K562 (cell line): ENCODE measurements at regions not wholly inside any gene's neighbourhood (a gene's known extent, or its start where the extent isn't known, plus 50 kb on each side); places are given as distances from the start of the nearest gene placed in this dataset.

Experiments used
- ATAC-seq: fragments of 200-7000 bp; cut with Tn5 transposase; 3 replicates; pipeline ENCODE4 v1.9.1; 2020; ENCODE audit warnings: moderate library complexity
- BruUV-seq: library from RNA; stranded (reverse); fragments of 400-500 nt; replicated peaks from 2 replicates; lab custom pipeline; 2021; lab: Mats Ljungman, UMichigan
- CTCF ChIA-PET: fragments of 300-600 bp; formaldehyde crosslinking; extraction: SDS; loops from one replicate; lab custom pipeline; 2021; ENCODE audit warnings: low intra/inter-chr PET ratio; lab: Yijun Ruan, JAX
- POLR2A ChIA-PET: fragments of 300-600, 350-650 bp; sonication (Branson Sonifier 250); formaldehyde crosslinking; extraction: SDS; loops from one replicate; lab custom pipeline; 2021; ENCODE audit warnings: antibody characterized with exemption, inconsistent platforms; lab: Yijun Ruan, JAX
- DNase-seq, 4 experiments: peaks; one replicate each; pipeline versions ENCODE4 v3.0.0 to v3.0.0-alpha.2; 2011 to 2018; ENCODE audit warnings: low spot score in 3 of 4, mixed read lengths in 3 of 4; ENCODE audit errors: extremely low read depth in 1 of 4
- FAIRE-seq: peaks from 2 replicates; lab custom pipeline; 2011; peaks lifted over from hg19 to GRCh38; lab: Jason Lieb, UNC
- H2AFZ ChIP-seq: 2 replicates; pipeline ENCODE4 v1.6.0; 2011; ENCODE audit warnings: low read depth, low read length, control low read depth, inconsistent platforms
- H3K27ac ChIP-seq: fragments of 200-600 bp; 3 replicates; pipeline ENCODE4 v1.8.0; 2011; ENCODE audit warnings: low read depth, mild to moderate bottlenecking, control low read depth, inconsistent platforms, low read length, moderate library complexity, mixed read lengths; ENCODE audit errors: extremely low read depth
- H3K27me3 ChIP-seq, 2 experiments: fragments of 300-600 bp in 1 of 2; 2 replicates in 1 of 2; 3 replicates in 1 of 2; pipeline versions ENCODE4 v1.6.0 to v1.8.0; 2011; ENCODE audit warnings: inconsistent platforms in 2 of 2, low read length in 2 of 2, mild to moderate bottlenecking in 1 of 2, mixed read lengths in 1 of 2, moderate library complexity in 1 of 2; ENCODE audit not compliant: control insufficient read depth in 2 of 2, insufficient read depth in 2 of 2
- H3K36me3 ChIP-seq: fragments of 300-600 bp; 3 replicates; pipeline ENCODE4 v1.8.0; 2011; ENCODE audit warnings: mild to moderate bottlenecking, low read length, inconsistent platforms; ENCODE audit not compliant: control insufficient read depth, insufficient read depth
- H3K4me1 ChIP-seq, 2 experiments: fragments of 200-600 bp in 1 of 2; replicated peaks in 1 of 2; 2 replicates in 1 of 2; 3 replicates in 1 of 2; pipeline versions ENCODE4 v1.5.1 to v1.8.0; 2011; ENCODE audit warnings: inconsistent platforms in 2 of 2, low read length in 2 of 2, mild to moderate bottlenecking in 1 of 2, mixed read lengths in 1 of 2, moderate library complexity in 1 of 2; ENCODE audit not compliant: control insufficient read depth in 2 of 2, insufficient read depth in 2 of 2
- H3K4me2 ChIP-seq: 2 replicates; pipeline ENCODE4 v1.6.1; 2011; ENCODE audit warnings: low read length, control low read depth, inconsistent platforms, mixed read lengths; ENCODE audit not compliant: insufficient read depth
- H3K4me3 ChIP-seq: fragments of 200-600 bp; sonication (generic), shearing (Covaris generic); 2 replicates; pipeline ENCODE4 v1.5.1; 2016; ENCODE audit warnings: control low read depth, inconsistent platforms
- H3K79me2 ChIP-seq: fragments of 200-600 bp; 3 replicates; pipeline ENCODE4 v1.8.0; 2011; ENCODE audit warnings: low read length, inconsistent platforms; ENCODE audit not compliant: control insufficient read depth, insufficient read depth
- H3K9ac ChIP-seq, 2 experiments: 2 replicates each; pipeline versions ENCODE4 v1.6.0 to v1.6.1; 2011; ENCODE audit warnings: low read depth in 2 of 2, low read length in 2 of 2, control low read depth in 1 of 2, inconsistent platforms in 1 of 2, mild to moderate bottlenecking in 1 of 2, mixed read lengths in 1 of 2; ENCODE audit not compliant: insufficient read depth in 1 of 2
- H3K9me1 ChIP-seq: one replicate; pipeline ENCODE4 v1.6.0; 2011; ENCODE audit warnings: inconsistent platforms, mild to moderate bottlenecking, low read length, moderate library complexity; ENCODE audit not compliant: control insufficient read depth, insufficient read depth
- H3K9me3 ChIP-seq: replicated peaks from 2 replicates; pipeline ENCODE4 v1.5.1; 2011; ENCODE audit warnings: low read depth, low read length, inconsistent platforms; ENCODE audit not compliant: control insufficient read depth, insufficient read depth
- H4K20me1 ChIP-seq: replicated peaks from 2 replicates; pipeline ENCODE4 v1.6.1; 2011; ENCODE audit warnings: low read length, inconsistent platforms, mixed read lengths; ENCODE audit not compliant: control insufficient read depth, insufficient read depth
- ARID4B ChIP-seq: sonication (generic); formaldehyde crosslinking; IDR thresholded peaks from 2 replicates; pipeline ENCODE4 v1.8.0; 2022; ENCODE audit warnings: mild to moderate bottlenecking, missing genetic modification reagents
- CBX8 ChIP-seq: fragments of 200-600 bp; sonication (generic); IDR thresholded peaks from 2 replicates; pipeline ENCODE4 v1.6.1; 2012; ENCODE audit warnings: borderline replicate concordance, mixed run types, low read depth, mild to moderate bottlenecking, moderate library complexity, mixed read lengths, low read length, control low read depth, inconsistent platforms; ENCODE audit not compliant: poor library complexity, severe bottlenecking; ENCODE audit errors: extremely low read depth
- DDX20 ChIP-seq: fragments of 450-650 bp; IDR thresholded peaks from 2 replicates; pipeline ENCODE4 v1.6.1; 2016; ENCODE audit warnings: missing genetic modification characterization, low read depth, mild to moderate bottlenecking, missing compliant biosample characterization, moderate library complexity
- ERF ChIP-seq: fragments of 450-650 bp; formaldehyde crosslinking; IDR thresholded peaks from 2 replicates; pipeline ENCODE4 v1.4.0; 2020; ENCODE audit warnings: mild to moderate bottlenecking, mixed read lengths
- HDAC8 ChIP-seq: fragments of 450-650 bp; IDR thresholded peaks from 2 replicates; pipeline ENCODE4 v1.6.1; 2016; ENCODE audit warnings: mild to moderate bottlenecking, missing genetic modification characterization, moderate library complexity, missing compliant biosample characterization
- MECOM ChIP-seq: fragments of 250-450 bp; sonication (Bioruptor Pico); IDR thresholded peaks from 2 replicates; pipeline ENCODE4 v1.8.0; 2022; ENCODE audit warnings: inconsistent platforms
- NBN ChIP-seq: fragments of 450-650 bp; IDR thresholded peaks from 2 replicates; pipeline ENCODE4 v1.6.1; 2016; ENCODE audit warnings: low read depth, mild to moderate bottlenecking
- PYGO2 ChIP-seq: fragments of 450-650 bp; IDR thresholded peaks from 2 replicates; pipeline ENCODE4 v1.6.1; 2016; ENCODE audit warnings: mild to moderate bottlenecking, missing genetic modification characterization, moderate library complexity, missing compliant biosample characterization
- SIRT6 ChIP-seq: IDR thresholded peaks from one replicate; pipeline ENCODE4 v1.6.1; 2012; ENCODE audit warnings: low read depth, mild to moderate bottlenecking, control low read depth, inconsistent platforms, low read length, moderate library complexity
- SMARCE1 ChIP-seq: fragments of 450-650 bp; IDR thresholded peaks from 2 replicates; pipeline ENCODE4 v1.7.1; 2016; ENCODE audit warnings: mild to moderate bottlenecking
- ZC3H4 ChIP-seq: sonication (generic); formaldehyde crosslinking; IDR thresholded peaks from 2 replicates; pipeline ENCODE4 v1.9.0; 2021; ENCODE audit warnings: missing genetic modification reagents, borderline replicate concordance
- ZNF324 ChIP-seq: fragments of 250-450 bp; sonication (Bioruptor Pico); IDR thresholded peaks from 2 replicates; pipeline ENCODE4 v1.4.0; 2020; ENCODE audit warnings: mild to moderate bottlenecking
- in situ Hi-C: fragments of 300-500 bp; cut with MboI; formaldehyde crosslinking; loops from 4 replicates; pipeline ENCODE4 v1.15.0; 2018; ENCODE audit warnings: inconsistent platforms, mixed read lengths
- intact Hi-C: fragments of 100-400 bp; cut with micrococcal nuclease; formaldehyde crosslinking; loops from 2 replicates; pipeline ENCODE4 v1.14.2; 2022
- TF ChIP-seq, protein P1 (sequence below): fragments of 250-450 bp; sonication (Bioruptor Pico); IDR thresholded peaks from 2 replicates; pipeline ENCODE4 v1.8.0; 2022; ENCODE audit warnings: inconsistent platforms
- TF ChIP-seq, protein P2 (sequence below): sonication (generic); formaldehyde crosslinking; IDR thresholded peaks from 2 replicates; pipeline ENCODE4 v1.8.0; 2022; ENCODE audit warnings: missing genetic modification reagents, mild to moderate bottlenecking, borderline replicate concordance

DNA sequence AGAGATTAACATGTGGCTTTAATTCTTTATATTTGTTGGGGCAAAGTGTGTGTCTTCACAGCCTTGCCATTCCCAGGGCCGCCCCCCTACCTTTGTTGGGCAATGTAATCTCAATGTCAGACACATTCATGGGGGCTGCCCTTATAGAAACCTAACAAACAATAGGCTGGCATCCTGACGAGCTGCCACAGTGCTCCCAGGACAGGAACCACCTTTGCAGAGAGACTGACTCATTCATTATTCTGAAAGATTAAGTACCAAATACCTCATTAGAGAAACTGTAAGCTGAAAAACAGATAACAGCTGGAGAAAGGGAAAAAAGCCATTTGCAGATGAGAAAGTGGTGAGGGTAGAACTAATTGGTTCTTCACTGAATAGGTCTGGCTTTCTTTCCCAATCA is 1587.5 kb upstream of the PIK3C3 start (continued):
- TF ChIP-seq, protein P1, sequence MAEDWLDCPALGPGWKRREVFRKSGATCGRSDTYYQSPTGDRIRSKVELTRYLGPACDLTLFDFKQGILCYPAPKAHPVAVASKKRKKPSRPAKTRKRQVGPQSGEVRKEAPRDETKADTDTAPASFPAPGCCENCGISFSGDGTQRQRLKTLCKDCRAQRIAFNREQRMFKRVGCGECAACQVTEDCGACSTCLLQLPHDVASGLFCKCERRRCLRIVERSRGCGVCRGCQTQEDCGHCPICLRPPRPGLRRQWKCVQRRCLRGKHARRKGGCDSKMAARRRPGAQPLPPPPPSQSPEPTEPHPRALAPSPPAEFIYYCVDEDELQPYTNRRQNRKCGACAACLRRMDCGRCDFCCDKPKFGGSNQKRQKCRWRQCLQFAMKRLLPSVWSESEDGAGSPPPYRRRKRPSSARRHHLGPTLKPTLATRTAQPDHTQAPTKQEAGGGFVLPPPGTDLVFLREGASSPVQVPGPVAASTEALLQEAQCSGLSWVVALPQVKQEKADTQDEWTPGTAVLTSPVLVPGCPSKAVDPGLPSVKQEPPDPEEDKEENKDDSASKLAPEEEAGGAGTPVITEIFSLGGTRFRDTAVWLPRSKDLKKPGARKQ (CRISPR knock-in tag) = no peak
- TF ChIP-seq, all 486 proteins: peak for 0

DNA sequence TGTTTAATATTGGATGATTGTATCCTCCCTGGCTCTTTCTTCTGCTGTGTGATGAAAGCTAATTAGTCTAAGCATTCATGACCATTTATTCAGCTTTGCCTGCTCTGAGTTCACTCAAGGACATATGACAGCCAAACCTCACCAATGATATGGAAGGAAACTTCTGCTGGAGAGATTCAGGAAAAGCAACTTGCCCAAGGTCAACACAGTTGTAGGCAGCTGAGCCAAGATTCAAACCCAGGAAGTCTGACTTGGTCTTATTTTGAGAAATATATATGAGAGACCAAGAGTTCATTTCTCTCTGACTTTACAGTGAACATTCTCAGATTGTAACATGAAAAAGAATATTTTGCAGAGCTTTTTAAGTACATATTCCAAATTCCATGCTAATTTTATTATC is 1588.5 kb upstream of the PIK3C3 start:
- in situ Hi-C loops = no loop called here
- no TSS peak for BruUV-seq
- ChIA-PET CTCF (no interaction called here), POLR2A (no interaction called here)
- ATAC-seq = no peak
- Histone ChIP-seq H3K9me1 (no peaks in the 10 kb centered on the region), H3K79me2 (no peaks in the 10 kb centered on the region), H3K9me3 (no peaks in the 10 kb centered on the region), H3K4me3 (no peak overlapping the region), H3K4me2 (no peak overlapping the region), H3K27ac (no peak overlapping the region), H2AFZ (no peak overlapping the region), H3K27me3 (no peaks in the 10 kb centered on the region), H4K20me1 (no peaks in the 10 kb centered on the region), H3K36me3 (no peaks in the 10 kb centered on the region), H3K4me1 (no peaks in the 10 kb centered on the region), H3K9ac (no peak overlapping the region)
- no peak for TF ChIP-seq HDAC8 (tag)
- TF ChIP-seq SMARCE1 = no peak
- TF ChIP-seq ERF (CRISPR knock-in tag) = no peak
- TF ChIP-seq ZC3H4 (CRISPR knock-in tag) = no peak
- no peak for TF ChIP-seq NBN
- TF ChIP-seq, protein P2, sequence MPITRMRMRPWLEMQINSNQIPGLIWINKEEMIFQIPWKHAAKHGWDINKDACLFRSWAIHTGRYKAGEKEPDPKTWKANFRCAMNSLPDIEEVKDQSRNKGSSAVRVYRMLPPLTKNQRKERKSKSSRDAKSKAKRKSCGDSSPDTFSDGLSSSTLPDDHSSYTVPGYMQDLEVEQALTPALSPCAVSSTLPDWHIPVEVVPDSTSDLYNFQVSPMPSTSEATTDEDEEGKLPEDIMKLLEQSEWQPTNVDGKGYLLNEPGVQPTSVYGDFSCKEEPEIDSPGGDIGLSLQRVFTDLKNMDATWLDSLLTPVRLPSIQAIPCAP (CRISPR knock-in tag) = no peak
- TF ChIP-seq CBX8 = no peak
- no peak for TF ChIP-seq ZNF324 (CRISPR knock-in tag)
- no peak for TF ChIP-seq SIRT6
- no peak for TF ChIP-seq DDX20
- no peak for TF ChIP-seq ARID4B (CRISPR knock-in tag)
- TF ChIP-seq MECOM (CRISPR knock-in tag) = no peak
- TF ChIP-seq PYGO2 (tag) = no peak
- no peak for DNase-seq
- intact Hi-C loops = no loop called here
- no peak for FAIRE-seq
